ENCODE measurements at regions not wholly inside any gene's neighbourhood (a gene's known extent, or its start where the extent isn't known, plus 50 kb on each side); places are given as distances from the start of the nearest gene placed in this dataset.

GRCh38 chr14:49456589-49456988, 129.6 kb downstream of the RPS29 start:
- no peak overlapping the region for H3T11ph ChIP-seq (ENCODE audit: low read length)
- H3K4me2 ChIP-seq (ENCODE audit: insufficient read depth, insufficient read length, low read length), result no peak overlapping the region
- H2AK5ac ChIP-seq (ENCODE audit: insufficient read length, low read length), result no peak overlapping the region
- H4K20me1 ChIP-seq (ENCODE audit: control insufficient read depth, insufficient read depth, insufficient read length), result no peaks in the 10 kb centered on the region
- H3K23ac ChIP-seq (ENCODE audit: insufficient read length, low read depth, low read length), result no peak overlapping the region
- H2BK20ac ChIP-seq (ENCODE audit: low read depth, low read length, poor library complexity, severe bottlenecking), result no peak overlapping the region
- TF ChIP-seq, protein P1, sequence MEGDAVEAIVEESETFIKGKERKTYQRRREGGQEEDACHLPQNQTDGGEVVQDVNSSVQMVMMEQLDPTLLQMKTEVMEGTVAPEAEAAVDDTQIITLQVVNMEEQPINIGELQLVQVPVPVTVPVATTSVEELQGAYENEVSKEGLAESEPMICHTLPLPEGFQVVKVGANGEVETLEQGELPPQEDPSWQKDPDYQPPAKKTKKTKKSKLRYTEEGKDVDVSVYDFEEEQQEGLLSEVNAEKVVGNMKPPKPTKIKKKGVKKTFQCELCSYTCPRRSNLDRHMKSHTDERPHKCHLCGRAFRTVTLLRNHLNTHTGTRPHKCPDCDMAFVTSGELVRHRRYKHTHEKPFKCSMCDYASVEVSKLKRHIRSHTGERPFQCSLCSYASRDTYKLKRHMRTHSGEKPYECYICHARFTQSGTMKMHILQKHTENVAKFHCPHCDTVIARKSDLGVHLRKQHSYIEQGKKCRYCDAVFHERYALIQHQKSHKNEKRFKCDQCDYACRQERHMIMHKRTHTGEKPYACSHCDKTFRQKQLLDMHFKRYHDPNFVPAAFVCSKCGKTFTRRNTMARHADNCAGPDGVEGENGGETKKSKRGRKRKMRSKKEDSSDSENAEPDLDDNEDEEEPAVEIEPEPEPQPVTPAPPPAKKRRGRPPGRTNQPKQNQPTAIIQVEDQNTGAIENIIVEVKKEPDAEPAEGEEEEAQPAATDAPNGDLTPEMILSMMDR (conservative IDR thresholded peaks at IDR 0.05), result no peak
- H3K18ac ChIP-seq (ENCODE audit: insufficient read length, low read depth, low read length), result no peak overlapping the region
- H2AFZ ChIP-seq (ENCODE audit: low read length), result no peak overlapping the region
- H2BK5ac ChIP-seq (ENCODE audit: insufficient read length, low read length), result no peak overlapping the region
- no peaks in the 10 kb centered on the region; a peak in 1 of 5 replicates for H3K9me3 Mint-ChIP-seq
- WGBS (ENCODE audit: extremely low coverage, insufficient read length, low lambda C conversion rate), result no CpG with 5 or more reads among the region's 2 CpGs
- H3K56ac ChIP-seq (ENCODE audit: insufficient read length, low read depth, low read length), result no peak overlapping the region
- no peak overlapping the region for H4K91ac ChIP-seq (ENCODE audit: insufficient read length, low read depth, low read length)
- no peak overlapping the region for H4K5ac ChIP-seq (ENCODE audit: insufficient read length, low read depth, low read length)
- H3K27ac ChIP-seq (ENCODE audit: insufficient read length, low read depth, low read length), result no peak overlapping the region
- no peaks in the 10 kb centered on the region for H3K9me3 ChIP-seq (ENCODE audit: control insufficient read depth, low read depth, low read length)
- no peaks in the 10 kb centered on the region for H3K23me2 ChIP-seq (ENCODE audit: insufficient read length, low read depth, low read length, poor library complexity, severe bottlenecking)
- H4K8ac ChIP-seq (replicated peaks; ENCODE audit: insufficient read length, low read depth, low read length), result no peak overlapping the region
- H2BK15ac ChIP-seq (ENCODE audit: low read depth, low read length), result no peak overlapping the region
- no peak overlapping the region for H3K4ac ChIP-seq (ENCODE audit: low read depth, low read length)
- no peak overlapping the region for H3K27ac Mint-ChIP-seq
- H3K36me3 Mint-ChIP-seq (ENCODE audit: insufficient read depth in 1 of 3, low read depth in 3 of 3), result no peaks in the 10 kb centered on the region; a peak in 1 of 7 replicates
- H3K9ac ChIP-seq (ENCODE audit: extremely low read depth, insufficient read length, low read length), result no peak overlapping the region
- H3K4me3 Mint-ChIP-seq, result no peak overlapping the region
- H3K4me1 Mint-ChIP-seq, result peaks cover 12 to 19% of the 10 kb centered on the region in 2 experiments
- H3K79me1 ChIP-seq (ENCODE audit: insufficient read depth, low read depth, low read length, poor library complexity, severe bottlenecking), result no peaks in the 10 kb centered on the region
- H3K79me2 ChIP-seq (ENCODE audit: insufficient read depth, low read length), result no peaks in the 10 kb centered on the region
- no peak overlapping the region for H3K14ac ChIP-seq (ENCODE audit: insufficient read depth, low read length)
- no peaks in the 10 kb centered on the region for H3K27me3 ChIP-seq (ENCODE audit: insufficient read depth, low read length)
- H3K27me3 Mint-ChIP-seq (ENCODE audit: low read depth), result no peaks in the 10 kb centered on the region
- H2BK120ac ChIP-seq (ENCODE audit: low read depth, low read length, poor library complexity, severe bottlenecking), result no peak overlapping the region
- no peak overlapping the region for H2BK12ac ChIP-seq (ENCODE audit: insufficient read length, low read depth, low read length)
- H3K4me1 ChIP-seq (ENCODE audit: insufficient read depth, low read length), result no peaks in the 10 kb centered on the region
- no peak for DNase-seq

All from H9 (cell line).